B cell (primary cell): ENCODE measurements at regions not wholly inside any gene's neighbourhood (a gene's known extent, or its start where the extent isn't known, plus 50 kb on each side); places are given as distances from the start of the nearest gene placed in this dataset.
"Not testable (repeated sequence)": the region's sequence is repeated elsewhere in the genome, so short reads cannot be mapped to it uniquely, and the experiment has no call there.

ENCODE experiments used
- ATAC-seq: fragments of 200-7000 bp; cut with Tn5 transposase; one replicate; pipeline ENCODE4 v1.10.0; 2021; ENCODE audit warnings: low read depth, mild to moderate bottlenecking, moderate number of reproducible peaks, moderate library complexity
- CTCF ChIA-PET: fragments of 350-600 bp; sonication (Branson Sonifier 250); formaldehyde crosslinking; loops from one replicate; lab custom pipeline; 2021; ENCODE audit warnings: antibody characterized with exemption, inconsistent platforms; lab: Charles Lee
- POLR2A ChIA-PET: fragments of 350-600 bp; sonication (Branson Sonifier 250); formaldehyde crosslinking; loops from one replicate; lab custom pipeline; 2021; ENCODE audit warnings: antibody characterized with exemption; lab: Charles Lee
- DNase-seq: peaks from one replicate; pipeline ENCODE4 v3.0.0; 2013
- H2AFZ ChIP-seq: 2 replicates; pipeline ENCODE4 v1.6.1; 2012; ENCODE audit warnings: mild to moderate bottlenecking, low read depth, low read length; ENCODE audit not compliant: insufficient read depth, poor library complexity, severe bottlenecking
- H3K27ac ChIP-seq, 2 donors: 1 replicate in 1 of 2; 2 replicates in 1 of 2; pipeline ENCODE4 v1.5.1; 2012 to 2013; ENCODE audit warnings: low read length in 2 of 2, mild to moderate bottlenecking in 2 of 2, moderate library complexity in 1 of 2
- H3K27me3 ChIP-seq, 4 experiments: fragments of 200-600 bp in 1 of 4; sonication (generic) in 1 of 4; replicated peaks in 1 of 4; 1 replicate in 2 of 4; 2 replicates in 2 of 4; pipeline versions ENCODE4 v1.6.1 to v1.7.0; 2013 to 2016; ENCODE audit warnings: low read length in 3 of 4, mild to moderate bottlenecking in 2 of 4, mixed read lengths in 1 of 4, moderate library complexity in 1 of 4; ENCODE audit not compliant: insufficient read depth in 4 of 4, control insufficient read depth in 3 of 4; ENCODE audit errors: control extremely low read depth in 1 of 4
- H3K36me3 ChIP-seq, 2 experiments: replicated peaks in 1 of 2; 1 replicate in 1 of 2; 2 replicates in 1 of 2; pipeline versions ENCODE4 v1.6.1 to v1.7.1; 2013; ENCODE audit warnings: low read length in 1 of 2; ENCODE audit not compliant: insufficient read depth in 2 of 2, control insufficient read depth in 1 of 2; ENCODE audit errors: control extremely low read depth in 1 of 2, extremely low read depth in 1 of 2
- H3K4me1 ChIP-seq, 2 donors: fragments of 200-600 bp in 1 of 2; sonication (generic) in 1 of 2; 1 replicate in 1 of 2; 2 replicates in 1 of 2; pipeline versions ENCODE4 v1.5.1 to v1.6.1; 2013 to 2017; ENCODE audit warnings: low read length in 2 of 2; ENCODE audit not compliant: control insufficient read depth in 2 of 2, insufficient read depth in 2 of 2
- H3K4me2 ChIP-seq: replicated peaks from 2 replicates; pipeline ENCODE3; 2012; ENCODE audit warnings: mild to moderate bottlenecking, low read depth, low read length; ENCODE audit not compliant: poor library complexity, severe bottlenecking
- H3K4me3 ChIP-seq, 5 experiments: fragments of 200-600 bp in 1 of 5; sonication (generic) in 1 of 5; 1 replicate in 3 of 5; 2 replicates in 2 of 5; pipeline versions ENCODE4 v1.5.1 to v1.7.0; 2011 to 2016; ENCODE audit warnings: low read length in 4 of 5, mild to moderate bottlenecking in 4 of 5, low read depth in 2 of 5, control low read depth in 1 of 5, moderate library complexity in 1 of 5; ENCODE audit not compliant: insufficient read depth in 1 of 5; ENCODE audit errors: control extremely low read depth in 1 of 5, extremely low read depth in 1 of 5
- H3K79me2 ChIP-seq: fragments of 200-600 bp; sonication (generic); one replicate; pipeline ENCODE4 v1.6.0; 2016; ENCODE audit warnings: low read length; ENCODE audit not compliant: control insufficient read depth, insufficient read depth
- H3K9ac ChIP-seq: fragments of 200-600 bp; sonication (generic); 2 replicates; pipeline ENCODE4 v1.6.1; 2017; ENCODE audit warnings: mild to moderate bottlenecking, low read length, moderate library complexity
- H3K9me3 ChIP-seq, 3 donors: one replicate each; pipeline versions ENCODE4 v1.6.1 to v1.7.1; 2013; ENCODE audit warnings: low read length in 2 of 3; ENCODE audit not compliant: control insufficient read depth in 2 of 3, insufficient read depth in 1 of 3; ENCODE audit errors: control extremely low read depth in 1 of 3
- H4K20me1 ChIP-seq: 2 replicates; pipeline ENCODE4 v1.6.0; 2012; ENCODE audit warnings: mild to moderate bottlenecking, low read length; ENCODE audit not compliant: insufficient read depth, control insufficient read depth, poor library complexity, severe bottlenecking
- H3K27ac Mint-ChIP-seq: one replicate; pipeline ENCODE4 v1.8.0; 2021; ENCODE audit warnings: mixed read lengths
- H3K27me3 Mint-ChIP-seq: one replicate; pipeline ENCODE4 v1.8.0; 2021; ENCODE audit warnings: mixed read lengths
- H3K4me1 Mint-ChIP-seq: one replicate; pipeline ENCODE4 v1.8.0; 2021; ENCODE audit warnings: mixed read lengths
- H3K4me3 Mint-ChIP-seq: one replicate; pipeline ENCODE4 v1.8.0; 2021; ENCODE audit warnings: mixed read lengths
- H3K9me3 Mint-ChIP-seq: one replicate; pipeline ENCODE4 v1.8.0; 2022; ENCODE audit warnings: mixed read lengths; ENCODE audit not compliant: insufficient read depth
- EZH2 ChIP-seq: IDR thresholded peaks from 2 replicates; pipeline ENCODE4 v1.6.1; 2012; ENCODE audit warnings: borderline replicate concordance, low read depth, mild to moderate bottlenecking, moderate library complexity, low read length; ENCODE audit not compliant: insufficient read depth, poor library complexity, severe bottlenecking
- WGBS: methylation state at CpG from one replicate; pipeline ENCODE4 v1.1.5; 2013; ENCODE audit warnings: missing lambda C conversion rate; ENCODE audit not compliant: insufficient coverage; 5-methylcytosine and 5-hydroxymethylcytosine counted together
- intact Hi-C: fragments of 100-400 bp; cut with micrococcal nuclease; formaldehyde crosslinking; loops from one replicate; pipeline ENCODE4 v1.10.0; 2022
- TF ChIP-seq, protein P1 (sequence below): fragments of 200-600 bp; IDR thresholded peaks from one replicate; pipeline ENCODE4 v1.8.0; 2022; ENCODE audit warnings: antibody characterized with exemption, mild to moderate bottlenecking

DNA sequence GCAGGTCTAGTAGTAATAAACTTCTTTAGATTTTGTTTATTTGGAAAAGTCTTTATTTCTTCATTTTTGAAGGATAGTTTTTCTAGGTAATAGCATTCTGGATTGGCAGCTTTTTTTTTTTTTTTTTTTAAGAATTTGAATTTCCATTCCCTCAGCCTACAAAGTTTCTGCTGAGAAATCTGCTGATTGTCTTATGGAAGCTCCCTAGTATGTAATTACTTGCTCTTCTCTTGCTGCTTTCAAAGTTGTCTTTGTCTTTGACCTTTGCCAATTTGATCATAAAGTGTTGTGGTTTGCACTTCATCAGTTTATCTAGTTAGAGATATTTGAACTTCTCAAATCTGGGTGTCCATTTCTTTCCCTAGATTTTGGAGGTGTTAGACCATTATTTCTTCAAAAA is 82.2 kb upstream of the GMDS start:
- H3K9me3 Mint-ChIP-seq: peaks cover 28% of the 10 kb centered on the region
- no peak overlapping the region for H3K4me3 Mint-ChIP-seq
- Histone ChIP-seq H3K79me2 (no peaks in the 10 kb centered on the region), H4K20me1 (no peaks in the 10 kb centered on the region), H3K4me2 (no peak overlapping the region), H3K9me3 (peaks cover 1 to 46% (median 25%) of the 10 kb centered on the region in 3 donors), H3K4me3 (no peak overlapping the region), H3K9ac (no peak overlapping the region), H3K36me3 (no peaks in the 10 kb centered on the region), H3K27me3 (no peaks in the 10 kb centered on the region), H3K27ac (no peak overlapping the region), H2AFZ (no peak overlapping the region), H3K4me1 (no peaks in the 10 kb centered on the region)
- no peak overlapping the region for H3K27ac Mint-ChIP-seq
- no peak for TF ChIP-seq EZH2
- TF ChIP-seq, protein P1, sequence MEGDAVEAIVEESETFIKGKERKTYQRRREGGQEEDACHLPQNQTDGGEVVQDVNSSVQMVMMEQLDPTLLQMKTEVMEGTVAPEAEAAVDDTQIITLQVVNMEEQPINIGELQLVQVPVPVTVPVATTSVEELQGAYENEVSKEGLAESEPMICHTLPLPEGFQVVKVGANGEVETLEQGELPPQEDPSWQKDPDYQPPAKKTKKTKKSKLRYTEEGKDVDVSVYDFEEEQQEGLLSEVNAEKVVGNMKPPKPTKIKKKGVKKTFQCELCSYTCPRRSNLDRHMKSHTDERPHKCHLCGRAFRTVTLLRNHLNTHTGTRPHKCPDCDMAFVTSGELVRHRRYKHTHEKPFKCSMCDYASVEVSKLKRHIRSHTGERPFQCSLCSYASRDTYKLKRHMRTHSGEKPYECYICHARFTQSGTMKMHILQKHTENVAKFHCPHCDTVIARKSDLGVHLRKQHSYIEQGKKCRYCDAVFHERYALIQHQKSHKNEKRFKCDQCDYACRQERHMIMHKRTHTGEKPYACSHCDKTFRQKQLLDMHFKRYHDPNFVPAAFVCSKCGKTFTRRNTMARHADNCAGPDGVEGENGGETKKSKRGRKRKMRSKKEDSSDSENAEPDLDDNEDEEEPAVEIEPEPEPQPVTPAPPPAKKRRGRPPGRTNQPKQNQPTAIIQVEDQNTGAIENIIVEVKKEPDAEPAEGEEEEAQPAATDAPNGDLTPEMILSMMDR: no peak
- DNase-seq (no peak), ATAC-seq (no peak)
- H3K27me3 Mint-ChIP-seq: no peaks in the 10 kb centered on the region
- intact Hi-C loops: no loop called here
- POLR2A ChIA-PET: no interaction called here
- H3K4me1 Mint-ChIP-seq: no peaks in the 10 kb centered on the region
- CTCF ChIA-PET: no interaction called here

DNA sequence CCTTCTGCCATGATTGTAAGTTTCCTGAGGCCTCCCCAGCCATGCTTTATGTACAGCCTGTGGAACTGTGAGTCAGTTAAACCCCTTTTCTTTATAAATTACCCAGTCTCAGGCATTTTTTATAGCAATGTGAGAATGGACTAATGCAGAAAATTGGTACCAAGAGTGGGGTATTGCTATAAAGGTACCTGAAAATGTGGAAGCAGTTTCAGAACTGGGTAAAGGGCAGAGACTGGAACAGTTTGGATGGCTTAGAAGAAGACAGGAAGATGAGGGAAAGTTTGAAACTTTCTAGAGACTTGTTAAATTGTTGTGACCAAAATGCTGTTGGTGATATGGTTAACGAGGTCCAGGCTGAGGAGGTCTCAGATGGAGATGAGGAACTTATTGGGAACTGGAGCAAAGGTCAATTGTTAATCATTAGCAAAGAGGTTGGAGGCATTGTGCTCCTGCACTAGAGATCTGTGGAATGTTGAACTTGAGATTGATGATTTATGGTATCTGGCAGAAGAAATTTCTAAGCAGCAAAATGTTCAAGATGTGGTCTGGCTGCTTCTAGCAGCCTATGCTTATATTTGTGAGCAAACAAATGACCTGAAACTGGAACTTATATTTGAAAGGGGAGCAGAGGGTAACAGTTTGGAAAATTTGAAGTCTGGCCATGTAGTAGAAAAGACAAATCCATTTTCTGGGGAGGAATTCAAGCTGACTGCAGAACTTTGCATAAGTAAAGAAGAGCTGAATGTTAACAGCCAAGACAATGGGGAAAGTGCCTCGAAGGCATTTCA is 79.0 kb upstream of the GMDS start:
- H3K4me3 Mint-ChIP-seq: no peak overlapping the region
- 84% methylated on average over 2 of the region's 2 CpGs for WGBS
- Histone ChIP-seq H3K36me3 (no peaks in the 10 kb centered on the region), H3K4me1 (no peaks in the 10 kb centered on the region), H3K4me3 (no peak overlapping the region), H3K27me3 (no peaks in the 10 kb centered on the region), H2AFZ (no peak overlapping the region), H4K20me1 (no peaks in the 10 kb centered on the region), H3K4me2 (no peak overlapping the region), H3K9me3 (peaks cover 1 to 37% (median 29%) of the 10 kb centered on the region in 3 donors), H3K9ac (no peak overlapping the region), H3K79me2 (no peaks in the 10 kb centered on the region), H3K27ac (no peak overlapping the region)
- TF ChIP-seq, protein P1: no peak
- no peak for TF ChIP-seq EZH2
- H3K27me3 Mint-ChIP-seq: no peaks in the 10 kb centered on the region
- no peak for ATAC-seq
- intact Hi-C loops: no loop called here
- no peaks in the 10 kb centered on the region for H3K4me1 Mint-ChIP-seq
- H3K27ac Mint-ChIP-seq: no peak overlapping the region
- H3K9me3 Mint-ChIP-seq: peaks cover 30% of the 10 kb centered on the region
- DNase-seq: no peak
- ChIA-PET POLR2A (no interaction called here), CTCF (no interaction called here)

DNA sequence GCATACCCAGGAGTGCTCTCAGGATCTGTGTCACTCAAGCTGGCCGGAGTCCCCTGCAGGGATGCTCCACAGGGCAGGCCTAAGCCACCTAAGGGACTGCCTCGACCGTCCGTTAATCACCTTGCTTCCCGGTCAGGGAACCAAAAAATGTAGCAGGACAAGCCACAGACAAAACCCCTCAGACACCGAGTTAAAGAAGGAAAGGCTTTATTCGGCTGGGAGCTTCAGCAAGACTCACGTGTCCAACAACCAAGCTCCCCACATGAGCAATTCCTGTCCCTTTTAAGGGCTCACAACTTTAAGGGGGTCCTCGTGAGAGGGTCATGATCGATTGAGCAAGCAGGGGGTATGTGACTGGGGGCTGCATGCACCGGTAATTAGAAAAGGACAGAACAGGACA is 72.1 kb upstream of the GMDS start:
- intact Hi-C loops, CTCF ChIA-PET: not testable (repeated sequence)

More for the DNA sequence above, 72.1 kb upstream of the GMDS start:
- H2AFZ ChIP-seq, H3K4me3 ChIP-seq, H3K9ac ChIP-seq, H3K4me3 Mint-ChIP-seq, H3K36me3 ChIP-seq, DNase-seq, H3K27ac ChIP-seq, H3K4me1 ChIP-seq, H3K9me3 Mint-ChIP-seq, H3K79me2 ChIP-seq, ATAC-seq, H3K4me2 ChIP-seq, H4K20me1 ChIP-seq, H3K27me3 ChIP-seq, H3K4me1 Mint-ChIP-seq, H3K27ac Mint-ChIP-seq, H3K27me3 Mint-ChIP-seq, POLR2A ChIA-PET: not testable (repeated sequence)
- 98% methylated on average over 7 of the region's 11 CpGs for WGBS
- peaks cover 0 to 23% (median 0%) of the 10 kb centered on the region in 3 donors for H3K9me3 ChIP-seq
